ENCODE measurements at regions not wholly inside any gene's neighbourhood (a gene's known extent, or its start where the extent isn't known, plus 50 kb on each side); places are given as distances from the start of the nearest gene placed in this dataset.
"Not testable (repeated sequence)": the region's sequence is repeated elsewhere in the genome, so short reads cannot be mapped to it uniquely, and the experiment has no call there.

DNA sequence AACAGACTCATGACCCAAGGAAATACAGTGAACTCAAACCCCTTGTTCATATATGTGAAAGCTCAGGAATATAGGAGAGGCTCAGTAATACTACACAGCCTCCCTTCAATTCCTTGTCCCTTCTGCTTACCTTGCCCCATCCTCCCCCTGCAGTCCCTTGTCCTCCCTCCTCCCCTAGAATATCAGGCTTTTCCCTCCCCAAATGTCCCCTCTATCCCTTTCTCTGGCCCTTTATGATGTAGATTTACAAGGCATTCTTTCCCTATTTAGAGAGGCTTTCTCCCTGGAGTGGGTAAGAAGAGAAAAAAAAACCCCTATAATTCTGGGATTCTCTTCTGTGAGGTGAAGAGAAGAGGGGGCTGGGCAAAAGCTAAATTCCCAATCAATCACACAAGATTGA, 64.9 kb upstream of the KBTBD8 start:
- no peaks in the 10 kb centered on the region for H3K9me3 ChIP-seq
- no peak overlapping the region for H3K4me3 ChIP-seq
- intact Hi-C loops (cut with DNase I), result loop anchor here in 4 of 10 donors (10.0 kb wide), 3 partner anchors 1942 to 1962 kb away; no protein-coding TSS in a partner anchor
- ATAC-seq (no peak), DNase-seq (no peak)
- H3K27me3 ChIP-seq, result peaks cover 0 to 18% (median 0%) of the 10 kb centered on the region in 9 donors
- H3K36me3 ChIP-seq, result no peaks in the 10 kb centered on the region
- TF ChIP-seq CTCF (IDR thresholded peaks at IDR 0.05), result no peak
- TF ChIP-seq POLR2A (IDR thresholded peaks at IDR 0.05), result no peak
- no peak overlapping the region for H3K27ac ChIP-seq
- H3K4me1 ChIP-seq, result no peaks in the 10 kb centered on the region

- 88 to 94% (median 91%) methylated on average over 1 of the region's 1 CpG for WGBS, 4 donors
- Histone ChIP-seq H3K9me3 (no peaks in the 10 kb centered on the region), H3K4me3 (no peak overlapping the region), H3K27me3 (peaks cover 0 to 18% (median 0%) of the 10 kb centered on the region in 9 donors), H3K27ac (no peak overlapping the region), H3K4me1 (no peaks in the 10 kb centered on the region), H3K36me3 (no peaks in the 10 kb centered on the region)
- TF ChIP-seq POLR2A (IDR thresholded peaks at IDR 0.05) (no peak), CTCF (IDR thresholded peaks at IDR 0.05) (no peak)
- DNase-seq (no peak), ATAC-seq (no peak)
- intact Hi-C loops (cut with DNase I), result loop anchor here in 4 of 10 donors (10.0 kb wide), 3 partner anchors 1941 to 1961 kb away; no protein-coding TSS in a partner anchor
These were observed 64.1 kb upstream of the KBTBD8 start for GRCh38 chr3:66934041-66934440.

- ATAC-seq (no peak), DNase-seq (no peak)
- Histone ChIP-seq H3K36me3 (no peaks in the 10 kb centered on the region), H3K27me3 (peaks cover 0 to 18% (median 0%) of the 10 kb centered on the region in 9 donors), H3K4me3 (no peak overlapping the region), H3K4me1 (no peaks in the 10 kb centered on the region), H3K27ac (no peak overlapping the region), H3K9me3 (no peaks in the 10 kb centered on the region)
- TF ChIP-seq CTCF (IDR thresholded peaks at IDR 0.05), result no peak
- no peak for TF ChIP-seq POLR2A (IDR thresholded peaks at IDR 0.05)
- WGBS, 4 donors, result 72 to 83% (median 79%) methylated on average over 3 of the region's 3 CpGs
- intact Hi-C loops (cut with DNase I), result loop anchor here in 4 of 10 donors (10.0 kb wide), 3 partner anchors 1940 to 1960 kb away; no protein-coding TSS in a partner anchor
These were observed 63.4 kb upstream of the KBTBD8 start for GRCh38 chr3:66934725-66935124.

DNA sequence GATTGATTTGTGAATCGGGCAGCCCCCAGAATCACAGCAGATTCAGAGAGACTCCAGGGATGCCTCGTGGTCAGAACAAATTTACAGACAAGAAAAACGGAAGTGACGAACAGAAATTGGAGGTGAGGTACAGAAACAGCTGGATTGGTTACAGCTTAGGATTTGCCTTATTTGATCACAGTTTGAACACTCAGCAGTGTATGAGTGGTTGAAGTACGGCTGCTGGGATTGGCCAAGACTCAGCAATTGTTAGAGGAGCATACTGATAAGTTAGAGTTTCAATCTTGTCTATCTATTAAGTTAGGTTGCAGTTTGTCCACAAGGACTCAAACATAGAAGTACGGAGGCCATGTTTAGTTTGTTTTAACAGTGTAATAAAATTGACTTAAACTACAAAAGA, 61.1 kb upstream of the KBTBD8 start:
- ATAC-seq, result not testable (repeated sequence)
- intact Hi-C loops (cut with DNase I), result loop anchor here in 4 of 10 donors (10.0 kb wide), 3 partner anchors 1938 to 1958 kb away; no protein-coding TSS in a partner anchor

More for the DNA sequence above, 61.1 kb upstream of the KBTBD8 start:
- peaks cover 0 to 22% (median 0%) of the 10 kb centered on the region in 9 donors for H3K27me3 ChIP-seq
- not testable (repeated sequence) for DNase-seq, H3K4me3 ChIP-seq, H3K27ac ChIP-seq, H3K4me1 ChIP-seq, H3K36me3 ChIP-seq, H3K9me3 ChIP-seq
- 69 to 76% (median 74%) methylated on average over 6 of the region's 6 CpGs for WGBS, 4 donors

Measured in heart left ventricle (tissue), 16 donors.